NCI-H1092 (cell line): ENCODE measurements at regions not wholly inside any gene's neighbourhood (a gene's known extent, or its start where the extent isn't known, plus 50 kb on each side); places are given as distances from the start of the nearest gene placed in this dataset.
"Not testable (repeated sequence)": the region's sequence is repeated elsewhere in the genome, so short reads cannot be mapped to it uniquely, and the experiment has no call there.

ENCODE experiments used
- DNase-seq: peaks from one replicate; lab custom pipeline; 2025; lab: John Stamatoyannopoulos, UW

- DNase-seq, result no peak
Measured at GRCh38 chr7:114083166-114084001, 164.6 kb upstream of the PPP1R3A start.

GRCh38 chr7:114082642-114083165 is 163.9 kb upstream of the PPP1R3A start:
- no peak for DNase-seq

- peak; percentile 41 for DNase-seq
Measured at GRCh38 chr7:114081606-114082425, 163.0 kb upstream of the PPP1R3A start.

- not testable (repeated sequence) for DNase-seq
Measured at GRCh38 chr7:114077158-114077524, 158.3 kb upstream of the PPP1R3A start.

- not testable (repeated sequence) for DNase-seq
Measured at GRCh38 chr7:114076392-114077157, 157.8 kb upstream of the PPP1R3A start.

GRCh38 chr7:114073701-114074100 is 154.9 kb upstream of the PPP1R3A start:
- DNase-seq, result no peak

GRCh38 chr7:114070246-114070645 is 151.4 kb upstream of the PPP1R3A start:
- DNase-seq, result no peak

GRCh38 chr7:114062810-114063209 is 144.0 kb upstream of the PPP1R3A start:
- no peak for DNase-seq

GRCh38 chr7:114051871-114052331 is 133.1 kb upstream of the PPP1R3A start:
- no peak for DNase-seq

- DNase-seq, result no peak
Measured at GRCh38 chr7:114050571-114050970, 131.8 kb upstream of the PPP1R3A start.

GRCh38 chr7:114048386-114049235 is 129.8 kb upstream of the PPP1R3A start:
- DNase-seq, result no peak

- no peak for DNase-seq
Measured at GRCh38 chr7:114047889-114048288, 129.1 kb upstream of the PPP1R3A start.

GRCh38 chr7:114033475-114033874 is 114.7 kb upstream of the PPP1R3A start:
- no peak for DNase-seq

- peak; percentile 81 for DNase-seq
Measured at GRCh38 chr7:114026486-114027089, 107.8 kb upstream of the PPP1R3A start.

- no peak for DNase-seq
Measured at GRCh38 chr7:114021135-114021534, 102.3 kb upstream of the PPP1R3A start.

GRCh38 chr7:114008696-114009095 is 89.9 kb upstream of the PPP1R3A start:
- DNase-seq, result no peak

- DNase-seq, result no peak
Measured at GRCh38 chr7:114007386-114007785, 88.6 kb upstream of the PPP1R3A start.

GRCh38 chr7:113998934-113999333 is 80.1 kb upstream of the PPP1R3A start:
- DNase-seq, result no peak

GRCh38 chr7:113996405-113996804 is 77.6 kb upstream of the PPP1R3A start:
- no peak for DNase-seq

- DNase-seq, result no peak
Measured at GRCh38 chr7:113986216-113986615, 67.4 kb upstream of the PPP1R3A start.

GRCh38 chr7:113976508-113976907 is 57.7 kb upstream of the PPP1R3A start:
- DNase-seq, result no peak
